ENCODE measurements at regions not wholly inside any gene's neighbourhood (a gene's known extent, or its start where the extent isn't known, plus 50 kb on each side); places are given as distances from the start of the nearest gene placed in this dataset.

DNA sequence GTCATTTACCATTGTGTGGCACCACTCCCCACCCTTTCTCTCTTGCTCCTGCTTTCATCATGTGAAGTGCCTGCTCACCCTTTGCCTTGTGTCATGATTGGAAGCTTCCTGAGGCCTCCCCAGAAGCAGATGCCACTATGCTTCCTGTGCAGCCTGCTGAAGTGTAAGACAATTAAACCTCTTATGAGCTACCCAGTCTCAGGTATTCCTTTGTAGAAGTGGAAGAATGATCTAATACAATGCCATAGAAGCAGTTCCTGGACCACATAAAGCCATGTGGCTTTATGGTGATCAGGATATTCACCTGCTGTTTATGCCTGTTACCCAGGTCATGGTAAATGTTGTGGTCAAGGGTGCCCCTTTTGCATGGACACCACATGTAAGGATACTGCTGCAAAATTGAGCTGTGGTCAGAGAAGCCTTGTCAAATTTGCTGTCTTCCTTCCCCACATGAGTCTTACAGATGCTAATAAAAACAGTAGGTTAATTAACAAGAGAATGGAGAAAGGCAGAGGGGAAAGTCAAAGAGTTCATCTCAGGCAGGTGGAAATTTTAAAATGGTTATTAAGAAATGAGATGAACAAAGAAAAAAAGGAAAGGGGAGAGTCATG, 112.8 kb upstream of the IFNG-AS1 start:
- ATAC-seq = no peak
- H3K4me1 ChIP-seq (ENCODE audit: control insufficient read depth, insufficient read depth, low read length) = no peaks in the 10 kb centered on the region
- ChIA-PET CTCF (no interaction called here), POLR2A (no interaction called here)
- no peaks in the 10 kb centered on the region for H3K9me3 ChIP-seq (ENCODE audit: control insufficient read depth, insufficient read depth, low read depth, low read length)
- no TSS peak for BruUV-seq (replicated peaks)
- in situ Hi-C loops (cut with HindIII; ENCODE audit: low pct_unique_long_range_greater_than_20kb, low sequenced_read_pairs) (no loop called here), intact Hi-C loops (cut with micrococcal nuclease; ENCODE audit: unreplicated experiment) (no loop called here)
- H3K27ac ChIP-seq (ENCODE audit: low read length) = no peak overlapping the region
- no peak overlapping the region for H3K4me3 ChIP-seq (ENCODE audit: low read depth in 2 of 2, low read length in 2 of 2)
- H3K27me3 ChIP-seq (ENCODE audit: control insufficient read depth, insufficient read depth, low read length) = no peaks in the 10 kb centered on the region; the same call in 1 of the 2 replicates
- no peaks in the 10 kb centered on the region for H3K36me3 ChIP-seq (ENCODE audit: control insufficient read depth, insufficient read depth, low read length)
- DNase-seq (ENCODE audit: low read depth, low spot score) = no peak
- TF ChIP-seq TCF7L2 (IDR thresholded peaks at IDR 0.05; ENCODE audit: low read depth, low read length) (no peak), REST (IDR thresholded peaks at IDR 0.05; ENCODE audit: insufficient read depth in 1 of 2, low read depth in 2 of 2, low read length in 1 of 2) (no peak), SIN3A (IDR thresholded peaks at IDR 0.05; ENCODE audit: borderline replicate concordance, insufficient read depth, low read depth, low read length) (no peak), POLR2AphosphoS5 (IDR thresholded peaks at IDR 0.05; ENCODE audit: low read depth, low read length) (no peak)
- TF ChIP-seq, protein P1, sequence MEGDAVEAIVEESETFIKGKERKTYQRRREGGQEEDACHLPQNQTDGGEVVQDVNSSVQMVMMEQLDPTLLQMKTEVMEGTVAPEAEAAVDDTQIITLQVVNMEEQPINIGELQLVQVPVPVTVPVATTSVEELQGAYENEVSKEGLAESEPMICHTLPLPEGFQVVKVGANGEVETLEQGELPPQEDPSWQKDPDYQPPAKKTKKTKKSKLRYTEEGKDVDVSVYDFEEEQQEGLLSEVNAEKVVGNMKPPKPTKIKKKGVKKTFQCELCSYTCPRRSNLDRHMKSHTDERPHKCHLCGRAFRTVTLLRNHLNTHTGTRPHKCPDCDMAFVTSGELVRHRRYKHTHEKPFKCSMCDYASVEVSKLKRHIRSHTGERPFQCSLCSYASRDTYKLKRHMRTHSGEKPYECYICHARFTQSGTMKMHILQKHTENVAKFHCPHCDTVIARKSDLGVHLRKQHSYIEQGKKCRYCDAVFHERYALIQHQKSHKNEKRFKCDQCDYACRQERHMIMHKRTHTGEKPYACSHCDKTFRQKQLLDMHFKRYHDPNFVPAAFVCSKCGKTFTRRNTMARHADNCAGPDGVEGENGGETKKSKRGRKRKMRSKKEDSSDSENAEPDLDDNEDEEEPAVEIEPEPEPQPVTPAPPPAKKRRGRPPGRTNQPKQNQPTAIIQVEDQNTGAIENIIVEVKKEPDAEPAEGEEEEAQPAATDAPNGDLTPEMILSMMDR (IDR thresholded peaks at IDR 0.05) = no peak

GRCh38 chr12:67877727-67878126, 111.5 kb upstream of the IFNG-AS1 start:
- H3K27me3 ChIP-seq (ENCODE audit: control insufficient read depth, insufficient read depth, low read length) = no peaks in the 10 kb centered on the region; the same call in 1 of the 2 replicates
- H3K4me1 ChIP-seq (ENCODE audit: control insufficient read depth, insufficient read depth, low read length) = no peaks in the 10 kb centered on the region
- intact Hi-C loops (cut with micrococcal nuclease; ENCODE audit: unreplicated experiment) (no loop called here), in situ Hi-C loops (cut with HindIII; ENCODE audit: low pct_unique_long_range_greater_than_20kb, low sequenced_read_pairs) (no loop called here)
- ATAC-seq = no peak
- CTCF ChIA-PET = no interaction called here
- no peaks in the 10 kb centered on the region for H3K36me3 ChIP-seq (ENCODE audit: control insufficient read depth, insufficient read depth, low read length)
- no peak overlapping the region for H3K27ac ChIP-seq (ENCODE audit: low read length)
- no peaks in the 10 kb centered on the region for H3K9me3 ChIP-seq (ENCODE audit: control insufficient read depth, insufficient read depth, low read depth, low read length)
- POLR2A ChIA-PET = no interaction called here
- no peak overlapping the region for H3K4me3 ChIP-seq (ENCODE audit: low read depth in 2 of 2, low read length in 2 of 2)
- TF ChIP-seq REST (IDR thresholded peaks at IDR 0.05; ENCODE audit: insufficient read depth in 1 of 2, low read depth in 2 of 2, low read length in 1 of 2) (no peak), SIN3A (IDR thresholded peaks at IDR 0.05; ENCODE audit: borderline replicate concordance, insufficient read depth, low read depth, low read length) (no peak), POLR2AphosphoS5 (IDR thresholded peaks at IDR 0.05; ENCODE audit: low read depth, low read length) (no peak), TCF7L2 (IDR thresholded peaks at IDR 0.05; ENCODE audit: low read depth, low read length) (no peak)
- TF ChIP-seq, protein P1 (IDR thresholded peaks at IDR 0.05) = no peak
- no peak for DNase-seq (ENCODE audit: low read depth, low spot score)
- BruUV-seq (replicated peaks) = no TSS peak
